NCI-H187 (cell line): ENCODE measurements at regions not wholly inside any gene's neighbourhood (a gene's known extent, or its start where the extent isn't known, plus 50 kb on each side); places are given as distances from the start of the nearest gene placed in this dataset.
"Not testable (repeated sequence)": the region's sequence is repeated elsewhere in the genome, so short reads cannot be mapped to it uniquely, and the experiment has no call there.

Source experiments
- DNase-seq, 2 experiments: peaks; one replicate each; lab custom pipeline; 2025; lab: John Stamatoyannopoulos, UW

GRCh38 chr2:186382932-186383331, 103.1 kb upstream of the ZC3H15 start:
- DNase-seq: no peak

- no peak for DNase-seq
These were observed 101.8 kb upstream of the ZC3H15 start for GRCh38 chr2:186384226-186384625.

GRCh38 chr2:186385638-186386201, 100.3 kb upstream of the ZC3H15 start:
- DNase-seq: not testable (repeated sequence)

- DNase-seq: no peak
These were observed 86.9 kb upstream of the ZC3H15 start for GRCh38 chr2:186399082-186399644.

- no peak for DNase-seq
These were observed 80.2 kb upstream of the ZC3H15 start for GRCh38 chr2:186405842-186406241.

GRCh38 chr2:186407611-186408010, 78.4 kb upstream of the ZC3H15 start:
- DNase-seq: no peak

GRCh38 chr2:186410802-186411201, 75.3 kb upstream of the ZC3H15 start:
- DNase-seq: no peak

GRCh38 chr2:186422226-186422625, 63.8 kb upstream of the ZC3H15 start:
- DNase-seq: no peak

- DNase-seq: no peak
These were observed 62.6 kb upstream of the ZC3H15 start for GRCh38 chr2:186423481-186423880.

GRCh38 chr2:186424265-186424664, 61.8 kb upstream of the ZC3H15 start:
- no peak for DNase-seq

- DNase-seq: no peak
These were observed 60.5 kb upstream of the ZC3H15 start for GRCh38 chr2:186425576-186425975.

GRCh38 chr2:186426153-186427016, 59.7 kb upstream of the ZC3H15 start:
- DNase-seq: no peak

GRCh38 chr2:186427017-186427350, 59.1 kb upstream of the ZC3H15 start:
- DNase-seq: not testable (repeated sequence)

GRCh38 chr2:186427970-186428369, 58.1 kb upstream of the ZC3H15 start:
- no peak for DNase-seq

GRCh38 chr2:186429104-186429503, 57.0 kb upstream of the ZC3H15 start:
- DNase-seq: no peak

- DNase-seq: no peak
These were observed 54.8 kb upstream of the ZC3H15 start for GRCh38 chr2:186431306-186431705.

- no peak for DNase-seq
These were observed 53.0 kb upstream of the ZC3H15 start for GRCh38 chr2:186433040-186433439.

- no peak for DNase-seq
These were observed 52.2 kb upstream of the ZC3H15 start for GRCh38 chr2:186433777-186434432.
